GM23338 (cell line): ENCODE measurements at regions not wholly inside any gene's neighbourhood (a gene's known extent, or its start where the extent isn't known, plus 50 kb on each side); places are given as distances from the start of the nearest gene placed in this dataset.

ENCODE experiments used
- ATAC-seq: fragments of 200-7000 bp; cut with Tn5 transposase; 3 replicates; pipeline ENCODE4 v1.9.1; 2020
- DNase-seq: peaks from one replicate; pipeline ENCODE4 v3.0.0-alpha.2; 2015; ENCODE audit warnings: low spot score
- H2AFZ ChIP-seq: fragments of 200-600 bp; sonication (generic); 2 replicates; pipeline ENCODE4 v1.8.0; 2016; ENCODE audit warnings: antibody characterized with exemption, mild to moderate bottlenecking, moderate library complexity
- H3F3A ChIP-seq: fragments of 200-600 bp; sonication (generic); replicated peaks from 2 replicates; pipeline ENCODE4 v1.8.0; 2017; ENCODE audit warnings: antibody characterized with exemption, mixed run types, low read depth
- H3K27ac ChIP-seq: fragments of 200-600 bp; sonication (generic); 2 replicates; pipeline ENCODE4 v1.6.1; 2016; ENCODE audit warnings: low read depth
- H3K27me3 ChIP-seq: fragments of 200-600 bp; sonication (generic); 2 replicates; pipeline ENCODE4 v1.8.0; 2016; ENCODE audit warnings: mild to moderate bottlenecking, mixed run types, moderate library complexity; ENCODE audit not compliant: insufficient read depth
- H3K36me3 ChIP-seq: fragments of 200-600 bp; sonication (generic); 2 replicates; pipeline ENCODE4 v1.8.0; 2016; ENCODE audit warnings: mild to moderate bottlenecking; ENCODE audit not compliant: insufficient read depth
- H3K4me1 ChIP-seq: fragments of 200-600 bp; sonication (generic); 2 replicates; pipeline ENCODE4 v1.8.0; 2016; ENCODE audit warnings: mild to moderate bottlenecking, moderate library complexity; ENCODE audit not compliant: insufficient read depth
- H3K4me2 ChIP-seq: fragments of 200-600 bp; sonication (generic); 2 replicates; pipeline ENCODE4 v1.7.1; 2017; ENCODE audit warnings: mixed run types
- H3K4me3 ChIP-seq: fragments of 200-600 bp; sonication (generic); 2 replicates; pipeline ENCODE4 v1.6.1; 2016; ENCODE audit warnings: mixed run types
- H3K79me2 ChIP-seq: fragments of 200-600 bp; sonication (generic); replicated peaks from 2 replicates; pipeline ENCODE4 v1.8.0; 2017; ENCODE audit warnings: mild to moderate bottlenecking; ENCODE audit not compliant: insufficient read depth
- H3K9me2 ChIP-seq: fragments of 200-600 bp; sonication (generic); 2 replicates; pipeline ENCODE4 v1.8.0; 2017; ENCODE audit not compliant: insufficient read depth
- H4K20me1 ChIP-seq: fragments of 200-600 bp; sonication (generic); replicated peaks from 2 replicates; pipeline ENCODE4 v1.8.0; 2017; ENCODE audit warnings: mild to moderate bottlenecking; ENCODE audit not compliant: insufficient read depth
- H3K27ac Mint-ChIP-seq: 2 replicates; pipeline ENCODE4 v1.8.0; 2020; ENCODE audit warnings: inconsistent platforms, mild to moderate bottlenecking, moderate library complexity, mixed read lengths
- H3K27me3 Mint-ChIP-seq: 3 replicates; pipeline ENCODE4 v1.8.0; 2022; ENCODE audit warnings: low read depth, mild to moderate bottlenecking, moderate library complexity, mixed read lengths, inconsistent platforms; ENCODE audit not compliant: insufficient read depth, poor library complexity
- H3K36me3 Mint-ChIP-seq: 3 replicates; pipeline ENCODE4 v1.8.0; 2021; ENCODE audit warnings: low read depth, mild to moderate bottlenecking, inconsistent platforms, moderate library complexity, mixed read lengths
- H3K4me1 Mint-ChIP-seq: 3 replicates; pipeline ENCODE4 v1.8.0; 2020; ENCODE audit warnings: mild to moderate bottlenecking, inconsistent platforms, mixed read lengths
- H3K4me3 Mint-ChIP-seq: 3 replicates; pipeline ENCODE4 v1.8.0; 2021; ENCODE audit warnings: moderate library complexity, mild to moderate bottlenecking, inconsistent platforms, mixed read lengths
- H3K9me3 Mint-ChIP-seq: 3 replicates; pipeline ENCODE4 v1.8.0; 2020; ENCODE audit warnings: moderate library complexity, mild to moderate bottlenecking, inconsistent platforms, mixed read lengths
- CREB1 ChIP-seq: fragments of 250-450 bp; sonication (Bioruptor Pico); IDR thresholded peaks from 2 replicates; pipeline ENCODE4 v1.5.0; 2020; ENCODE audit warnings: low read depth, mild to moderate bottlenecking, moderate library complexity
- CTCF ChIP-seq, 2 experiments: fragments of 200-600 bp in 1 of 2; sonication (generic) in 1 of 2; conservative IDR thresholded peaks; 2 replicates each; pipeline versions ENCODE4 v1.5.1 to v1.6.1; 2016 to 2017; ENCODE audit warnings: antibody characterized with exemption in 2 of 2, low read depth in 2 of 2, mild to moderate bottlenecking in 2 of 2, moderate library complexity in 1 of 2
- ETS1 ChIP-seq: IDR thresholded peaks from 2 replicates; pipeline ENCODE4 v1.6.1; 2016; ENCODE audit warnings: antibody characterized with exemption
- JUNB ChIP-seq: IDR thresholded peaks from one replicate; pipeline ENCODE4 v1.6.1; 2016; ENCODE audit warnings: antibody characterized with exemption; ENCODE audit not compliant: unreplicated experiment
- STAT1 ChIP-seq: IDR thresholded peaks from one replicate; pipeline ENCODE4 v1.6.1; 2016; ENCODE audit warnings: antibody characterized with exemption; ENCODE audit not compliant: unreplicated experiment
- ZNF331 ChIP-seq: fragments of 250-450 bp; sonication (Bioruptor Pico); IDR thresholded peaks from 2 replicates; pipeline ENCODE4 v1.5.0; 2020; ENCODE audit warnings: low read depth, mild to moderate bottlenecking, moderate library complexity
- ZNF462 ChIP-seq: fragments of 250-450 bp; sonication (Bioruptor Pico); IDR thresholded peaks from 2 replicates; pipeline ENCODE4 v1.5.0; 2020; ENCODE audit warnings: mild to moderate bottlenecking, moderate library complexity

GRCh38 chr18:71873695-71874094 is 670.4 kb downstream of the CBLN2 start (continued):
- TF ChIP-seq ETS1 (no peak), JUNB (no peak), STAT1 (no peak), ZNF331 (CRISPR knock-in tag) (no peak), ZNF462 (CRISPR knock-in tag) (no peak)

DNA sequence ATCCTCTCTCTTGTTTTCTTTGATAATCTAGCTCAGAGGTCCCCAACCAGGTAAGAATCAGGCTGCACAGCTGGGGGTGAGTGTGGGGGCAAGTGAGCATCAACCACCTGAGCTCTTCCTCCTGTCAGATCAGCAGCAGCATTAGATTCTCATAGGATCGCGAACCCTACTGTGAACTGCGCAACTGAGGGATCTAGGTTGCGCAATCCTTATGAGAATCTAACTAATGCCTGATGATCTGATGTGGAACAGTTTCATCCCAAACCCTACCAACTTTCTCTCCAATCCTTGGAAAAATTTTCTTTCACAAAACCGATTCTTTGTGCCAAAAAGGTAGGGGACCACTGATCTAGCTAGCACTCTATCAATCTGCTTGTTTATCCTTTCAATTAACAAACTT is 678.3 kb downstream of the CBLN2 start:
- Histone ChIP-seq H3K4me2 (no peak overlapping the region), H3K27ac (no peak overlapping the region), H3K9me2 (no peaks in the 10 kb centered on the region), H3K4me3 (no peak overlapping the region), H4K20me1 (no peaks in the 10 kb centered on the region), H3F3A (no peaks in the 10 kb centered on the region), H3K79me2 (no peaks in the 10 kb centered on the region), H3K36me3 (peaks cover 4% of the 10 kb centered on the region; the same call in 1 of the 2 replicates), H2AFZ (no peak overlapping the region), H3K4me1 (no peaks in the 10 kb centered on the region), H3K27me3 (no peaks in the 10 kb centered on the region)
- H3K4me1 Mint-ChIP-seq = no peaks in the 10 kb centered on the region
- H3K4me3 Mint-ChIP-seq = no peak overlapping the region
- DNase-seq (no peak), ATAC-seq (no peak)
- peaks cover 2% of the 10 kb centered on the region for H3K27me3 Mint-ChIP-seq
- H3K9me3 Mint-ChIP-seq = peaks cover 83% of the 10 kb centered on the region
- H3K27ac Mint-ChIP-seq = no peak overlapping the region
- H3K36me3 Mint-ChIP-seq = peaks cover 18% of the 10 kb centered on the region; the same call in 2 of the 3 replicates
- TF ChIP-seq CREB1 (CRISPR knock-in tag) = no peak
- TF ChIP-seq ZNF462 (CRISPR knock-in tag) = no peak
- TF ChIP-seq STAT1 = no peak
- no peak for TF ChIP-seq CTCF (conservative IDR thresholded peaks at IDR 0.05; ENCODE audit: low read depth in 2 of 2)
